ENCODE measurements at regions not wholly inside any gene's neighbourhood (a gene's known extent, or its start where the extent isn't known, plus 50 kb on each side); places are given as distances from the start of the nearest gene placed in this dataset.

GRCh38 chr11:25537393-25537792, 794.5 kb upstream of the ANO3 start:
- Histone ChIP-seq H3K27ac (no peak overlapping the region), H3K9me3 (no peaks in the 10 kb centered on the region), H3K36me3 (no peaks in the 10 kb centered on the region), H3K27me3 (no peaks in the 10 kb centered on the region), H3K4me1 (no peaks in the 10 kb centered on the region), H3K4me3 (no peak overlapping the region)
- TF ChIP-seq POLR2A (IDR thresholded peaks at IDR 0.05) = no peak
- TF ChIP-seq POLR2AphosphoS5 (IDR thresholded peaks at IDR 0.05) = no peak
- TF ChIP-seq EP300 (IDR thresholded peaks at IDR 0.05) = no peak
- no peak for TF ChIP-seq CTCF (IDR thresholded peaks at IDR 0.05)
- ATAC-seq (ENCODE audit: low FRiP score in 2 of 2) (no peak), DNase-seq (no peak)
- WGBS, 2 donors = 75 to 86% methylated on average over 1 of the region's 1 CpG

- DNase-seq (no peak), ATAC-seq (ENCODE audit: low FRiP score in 2 of 2) (no peak)
- H3K4me1 ChIP-seq = no peaks in the 10 kb centered on the region
- 81 to 91% methylated on average over 2 of the region's 2 CpGs for WGBS, 2 donors
- H3K27me3 ChIP-seq = no peaks in the 10 kb centered on the region
- H3K27ac ChIP-seq = no peak overlapping the region
- no peak for TF ChIP-seq POLR2A (IDR thresholded peaks at IDR 0.05)
- no peaks in the 10 kb centered on the region for H3K36me3 ChIP-seq
- no peak overlapping the region for H3K4me3 ChIP-seq
- H3K9me3 ChIP-seq = no peaks in the 10 kb centered on the region
These were observed 784.6 kb upstream of the ANO3 start for GRCh38 chr11:25547292-25547691.

GRCh38 chr11:25562417-25562816, 769.5 kb upstream of the ANO3 start:
- Histone ChIP-seq H3K4me1 (peaks cover 0 to 11% (median 0%) of the 10 kb centered on the region in 4 donors), H3K36me3 (no peaks in the 10 kb centered on the region), H3K27me3 (no peaks in the 10 kb centered on the region), H3K4me3 (no peak overlapping the region), H3K9me3 (no peaks in the 10 kb centered on the region), H3K27ac (no peak overlapping the region)
- DNase-seq (no peak), ATAC-seq (ENCODE audit: low FRiP score in 2 of 2) (peak in 1 of 2 donors; percentile 65)
- TF ChIP-seq POLR2A (IDR thresholded peaks at IDR 0.05) (no peak), CTCF (IDR thresholded peaks at IDR 0.05) (no peak)
- 54 to 61% methylated on average over 2 of the region's 2 CpGs for WGBS, 2 donors

- Histone ChIP-seq H3K36me3 (no peaks in the 10 kb centered on the region), H3K9me3 (no peaks in the 10 kb centered on the region), H3K27ac (no peak overlapping the region), H3K27me3 (no peaks in the 10 kb centered on the region), H3K4me3 (no peak overlapping the region), H3K4me1 (peaks cover 0 to 11% (median 0%) of the 10 kb centered on the region in 4 donors)
- no peak for TF ChIP-seq POLR2AphosphoS5 (IDR thresholded peaks at IDR 0.05)
- TF ChIP-seq POLR2A (IDR thresholded peaks at IDR 0.05) = no peak
- no peak for TF ChIP-seq EP300 (IDR thresholded peaks at IDR 0.05)
- TF ChIP-seq CTCF (IDR thresholded peaks at IDR 0.05) = no peak
- ATAC-seq (ENCODE audit: low FRiP score in 2 of 2) = no peak
- no peak for DNase-seq
These were observed 766.1 kb upstream of the ANO3 start for GRCh38 chr11:25565846-25566245.

- no peaks in the 10 kb centered on the region for H3K27me3 ChIP-seq
- H3K4me3 ChIP-seq = no peak overlapping the region
- H3K36me3 ChIP-seq = no peaks in the 10 kb centered on the region
- WGBS, 2 donors = 54 to 61% methylated on average over 5 of the region's 5 CpGs
- TF ChIP-seq POLR2AphosphoS5 (IDR thresholded peaks at IDR 0.05) = no peak
- no peak for TF ChIP-seq POLR2A (IDR thresholded peaks at IDR 0.05)
- TF ChIP-seq CTCF (IDR thresholded peaks at IDR 0.05) = no peak
- no peak for TF ChIP-seq EP300 (IDR thresholded peaks at IDR 0.05)
- peak; percentile 34 to 86 for ATAC-seq (ENCODE audit: low FRiP score in 2 of 2)
- H3K9me3 ChIP-seq = no peaks in the 10 kb centered on the region
- H3K4me1 ChIP-seq = peaks cover 0 to 11% (median 0%) of the 10 kb centered on the region in 4 donors
- peak in 1 of 2 donors; percentile 20 for DNase-seq
- no peak overlapping the region for H3K27ac ChIP-seq
These were observed 765.4 kb upstream of the ANO3 start for GRCh38 chr11:25566298-25567200.

Data from upper lobe of left lung (tissue), 6 donors.